Hypothalamus (tissue), 51 donors: ENCODE measurements at regions not wholly inside any gene's neighbourhood (a gene's known extent, or its start where the extent isn't known, plus 50 kb on each side); places are given as distances from the start of the nearest gene placed in this dataset.
"Not testable (repeated sequence)": the region's sequence is repeated elsewhere in the genome, so short reads cannot be mapped to it uniquely, and the experiment has no call there.

Source experiments
- DNase-seq, 51 donors: peaks; one replicate each; lab custom pipeline; 2025; lab: John Stamatoyannopoulos, UW

DNA sequence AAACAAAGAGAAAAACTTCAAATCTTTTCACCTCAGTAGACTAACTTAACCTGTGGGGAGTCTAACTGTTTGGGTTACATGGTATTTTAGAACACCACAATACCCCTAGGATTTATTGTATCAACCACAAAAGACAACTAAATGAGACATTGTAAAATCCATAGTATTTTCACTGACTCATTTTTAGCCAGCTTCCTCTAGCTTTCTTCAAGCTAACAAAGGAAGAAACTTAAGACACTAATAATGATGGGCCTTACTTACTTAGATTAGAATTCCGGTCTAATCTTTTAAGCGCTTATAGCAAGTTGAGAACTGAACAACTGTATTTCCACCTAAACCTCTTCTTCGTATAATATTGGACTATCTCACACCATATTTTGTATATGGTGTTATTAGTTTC, 529.3 kb downstream of the DMRTA1 start:
- no peak for DNase-seq

DNA sequence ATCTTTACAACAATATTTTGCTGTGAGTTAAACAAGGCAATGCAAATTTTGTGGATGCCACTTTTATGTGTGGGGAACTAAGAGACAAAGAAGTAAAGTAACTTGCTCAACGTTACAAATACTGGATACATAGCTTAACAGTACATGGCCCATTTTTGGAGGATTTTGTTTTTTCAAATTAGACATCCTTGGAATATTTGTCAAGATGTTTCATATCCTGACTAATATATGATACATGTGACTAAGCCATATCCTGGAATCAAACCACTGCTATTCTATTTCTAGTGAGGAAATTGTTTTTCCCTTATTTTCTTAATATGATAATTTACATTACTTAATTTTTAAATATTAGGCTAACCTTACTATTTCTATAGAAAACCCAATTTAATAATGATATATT, 529.8 kb downstream of the DMRTA1 start:
- no peak for DNase-seq

DNA sequence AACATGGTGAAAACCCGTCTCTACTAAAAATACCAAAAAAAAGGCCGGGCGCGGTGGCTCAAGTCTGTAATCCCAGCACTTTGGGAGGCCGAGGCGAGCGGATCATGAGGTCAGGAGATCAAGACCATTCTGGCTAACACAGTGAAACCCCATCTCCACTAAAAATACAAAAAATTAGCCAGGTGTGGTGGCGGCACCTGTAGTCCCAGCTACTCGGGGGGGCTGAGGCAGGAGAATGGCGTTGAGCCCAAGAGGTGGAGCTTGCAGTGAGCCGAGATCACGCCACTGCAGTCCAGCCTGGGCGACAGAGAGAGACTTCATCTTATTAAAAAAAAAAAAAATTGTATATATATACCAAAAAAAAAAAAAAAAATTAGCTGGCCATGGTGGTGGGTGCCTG, 533.8 kb downstream of the DMRTA1 start:
- not testable (repeated sequence) for DNase-seq

DNA sequence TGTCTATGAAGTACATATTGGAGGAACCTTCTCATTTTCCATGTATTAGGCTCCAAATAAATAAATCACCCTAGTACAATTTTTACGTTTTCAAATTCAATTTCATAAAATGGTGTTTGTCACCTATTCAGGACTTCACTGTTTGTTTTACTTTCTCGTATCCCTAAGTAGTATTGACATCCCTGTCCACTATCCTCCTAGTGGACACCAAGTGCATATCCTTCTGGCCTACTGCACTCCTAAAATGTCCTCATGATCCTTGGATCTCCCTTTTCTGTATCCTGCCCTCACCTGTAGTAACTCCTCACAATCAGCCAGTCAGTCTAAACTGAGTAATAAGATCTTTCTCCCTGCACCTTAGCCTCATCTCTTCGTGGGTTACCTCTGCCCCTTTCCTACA, 539.9 kb downstream of the DMRTA1 start:
- no peak for DNase-seq

DNA sequence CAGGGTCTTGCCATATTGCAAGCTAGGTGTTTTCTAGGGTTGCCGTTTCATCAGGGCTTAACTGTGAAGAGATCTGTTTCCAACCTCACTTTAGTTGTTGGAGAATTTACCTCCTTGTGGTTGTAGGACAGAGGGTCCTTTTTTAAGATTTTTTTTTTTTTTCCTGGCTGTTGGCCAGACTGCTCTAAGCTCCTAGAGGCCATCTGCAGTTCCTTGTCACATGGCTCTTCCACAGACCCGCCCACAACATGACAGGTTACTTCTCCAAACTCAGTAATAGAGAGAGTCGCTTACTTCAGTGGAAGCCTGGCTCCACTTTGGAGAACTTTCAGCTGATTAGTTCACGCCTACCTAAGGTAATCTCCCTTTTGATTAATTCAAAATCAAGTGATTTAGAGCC, 543.7 kb downstream of the DMRTA1 start:
- DNase-seq: no peak

GRCh38 chr9:22992780-22993179, 546.2 kb downstream of the DMRTA1 start:
- DNase-seq: no peak

- no peak for DNase-seq
Observed at GRCh38 chr9:22997923-22998322, 551.3 kb downstream of the DMRTA1 start.

- DNase-seq: peak in 12 of 51 donors; percentile 3 to 38 (median 14)
Observed at GRCh38 chr9:23005156-23005555, 558.5 kb downstream of the DMRTA1 start.

GRCh38 chr9:23006127-23006526, 559.5 kb downstream of the DMRTA1 start:
- DNase-seq: no peak

- DNase-seq: no peak
Observed at GRCh38 chr9:23011669-23012068, 565.0 kb downstream of the DMRTA1 start.

- DNase-seq: no peak
Observed at GRCh38 chr9:23015557-23015956, 568.9 kb downstream of the DMRTA1 start.

DNA sequence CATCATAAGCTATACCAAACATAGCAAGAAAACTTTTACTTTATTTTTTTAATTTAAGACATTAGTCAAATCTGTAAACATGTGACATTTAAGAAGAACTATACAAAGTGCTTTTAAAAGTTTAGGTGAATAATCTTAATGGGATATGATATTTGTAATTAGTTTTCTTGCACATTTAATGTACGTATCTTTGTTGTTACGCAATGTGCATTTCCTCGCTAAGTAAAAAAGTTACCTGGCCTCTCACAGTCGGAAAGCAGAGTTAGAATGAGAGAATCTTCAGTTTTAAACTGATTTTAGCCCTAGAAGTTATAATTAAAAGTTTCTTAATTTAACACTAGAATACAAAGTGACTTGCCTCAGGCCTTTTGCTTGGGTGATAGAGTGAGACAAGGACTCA, 589.8 kb downstream of the DMRTA1 start:
- no peak for DNase-seq

- no peak for DNase-seq
Observed at GRCh38 chr9:23039402-23039801, 592.8 kb downstream of the DMRTA1 start.

DNA sequence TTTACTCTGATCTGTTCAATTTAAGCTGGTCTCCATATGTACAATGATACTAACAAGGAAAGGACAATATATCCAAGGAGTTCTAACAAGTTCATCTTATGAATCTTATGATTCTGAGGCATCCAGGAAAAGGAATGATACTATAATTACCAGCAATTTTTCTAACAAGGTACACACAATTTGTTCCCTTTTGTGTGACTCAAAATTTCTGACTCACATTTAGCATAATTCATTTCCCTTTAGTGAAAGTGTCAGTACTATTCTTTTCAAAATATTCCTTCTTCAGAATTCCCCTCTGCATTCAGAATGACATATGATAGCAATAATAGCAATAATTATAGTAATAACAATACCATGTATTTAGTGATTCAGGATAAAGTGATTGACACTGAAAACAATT, 594.8 kb downstream of the DMRTA1 start:
- no peak for DNase-seq

DNA sequence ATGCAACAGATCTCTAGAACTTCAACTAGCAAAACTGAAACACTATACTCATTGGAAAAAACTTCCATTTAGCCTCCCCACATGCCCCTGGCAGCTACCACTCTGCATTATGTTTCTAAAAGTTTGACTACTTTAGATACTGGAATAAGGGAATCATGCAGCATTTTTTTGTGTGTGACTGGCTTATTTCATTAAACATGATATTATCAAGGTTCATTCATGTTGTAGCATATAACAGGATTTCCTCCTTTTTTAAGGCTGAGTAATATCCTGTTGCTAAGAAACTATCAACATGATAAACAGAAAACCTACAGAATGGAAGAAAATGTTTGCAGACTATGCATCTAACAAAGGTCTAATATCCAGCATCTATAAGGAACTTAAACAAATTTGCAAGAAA, 597.9 kb downstream of the DMRTA1 start:
- no peak for DNase-seq

DNA sequence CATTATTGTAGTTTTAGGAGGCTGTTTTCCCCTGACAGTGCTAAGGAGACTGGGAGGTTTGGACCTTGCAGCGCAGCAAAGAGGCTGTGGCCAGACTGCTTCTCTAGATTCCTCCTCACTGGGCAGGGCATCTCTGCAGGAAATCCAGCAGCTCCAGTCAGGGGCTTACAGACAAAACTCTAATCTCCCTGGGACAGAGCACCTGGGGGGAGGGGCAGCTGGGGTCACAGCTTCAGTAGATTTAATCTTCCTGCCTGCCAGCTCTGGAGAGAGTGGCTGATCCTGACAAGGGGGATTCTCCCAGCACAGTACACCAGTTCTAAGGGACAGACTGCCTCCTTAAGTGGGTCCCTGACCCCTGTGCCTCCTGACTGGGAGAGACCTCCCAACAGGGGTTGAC, 599.4 kb downstream of the DMRTA1 start:
- not testable (repeated sequence) for DNase-seq

DNA sequence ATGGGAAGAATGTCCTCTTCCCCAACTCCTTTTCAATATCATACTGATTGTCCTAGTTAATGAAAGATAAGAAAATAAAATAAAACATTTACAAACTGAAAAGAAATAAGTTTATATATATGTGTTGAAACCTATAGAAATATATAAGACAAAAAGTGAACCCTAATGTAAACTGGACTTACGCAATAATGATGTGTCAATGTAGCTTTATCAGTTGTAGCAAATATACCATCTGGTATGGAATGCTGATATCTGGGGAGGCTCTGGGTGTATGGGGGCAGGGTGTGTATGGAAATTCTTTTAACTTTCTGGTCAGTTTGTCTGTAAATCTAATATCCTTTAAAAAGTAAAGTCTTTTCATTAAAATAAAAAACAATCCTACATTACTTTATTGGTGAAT, 603.9 kb downstream of the DMRTA1 start:
- DNase-seq: no peak

DNA sequence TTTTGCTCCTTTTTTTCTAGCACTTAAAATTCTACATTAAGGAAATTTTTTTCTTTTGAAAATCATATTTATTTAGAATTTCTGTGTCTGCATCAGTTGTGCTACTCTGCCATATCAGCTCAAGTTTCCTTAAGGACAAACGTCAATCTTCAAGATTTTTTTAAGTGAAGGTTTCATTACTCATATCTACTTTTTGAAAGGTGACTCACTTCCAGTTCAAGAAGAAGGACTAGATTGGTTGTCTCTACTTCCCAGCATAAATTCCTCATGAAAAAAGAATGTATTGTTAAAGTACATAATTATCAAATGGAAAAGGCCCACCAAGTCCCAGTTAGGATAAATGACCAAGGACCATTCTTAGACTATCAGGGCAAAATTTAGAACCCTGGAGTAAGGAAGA, 626.5 kb downstream of the DMRTA1 start:
- DNase-seq: no peak

DNA sequence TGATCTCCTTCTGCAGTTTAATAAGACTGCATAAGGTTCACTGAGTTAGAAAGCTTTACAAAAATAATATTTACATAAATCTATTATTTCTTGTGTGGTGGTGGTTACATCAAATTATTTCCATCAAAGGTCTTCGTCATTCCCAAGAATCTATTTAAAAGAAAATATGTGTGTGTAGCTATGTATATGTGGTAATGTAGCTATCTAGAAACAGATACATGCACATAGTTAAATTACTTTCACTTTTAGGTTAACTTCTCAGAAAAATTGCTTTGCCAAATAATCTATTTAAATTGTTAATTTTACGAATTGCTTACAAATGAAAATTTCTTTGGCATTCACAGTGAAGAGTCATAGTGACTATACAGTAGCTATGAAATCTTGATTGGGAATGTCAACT, 633.2 kb downstream of the DMRTA1 start:
- no peak for DNase-seq

DNA sequence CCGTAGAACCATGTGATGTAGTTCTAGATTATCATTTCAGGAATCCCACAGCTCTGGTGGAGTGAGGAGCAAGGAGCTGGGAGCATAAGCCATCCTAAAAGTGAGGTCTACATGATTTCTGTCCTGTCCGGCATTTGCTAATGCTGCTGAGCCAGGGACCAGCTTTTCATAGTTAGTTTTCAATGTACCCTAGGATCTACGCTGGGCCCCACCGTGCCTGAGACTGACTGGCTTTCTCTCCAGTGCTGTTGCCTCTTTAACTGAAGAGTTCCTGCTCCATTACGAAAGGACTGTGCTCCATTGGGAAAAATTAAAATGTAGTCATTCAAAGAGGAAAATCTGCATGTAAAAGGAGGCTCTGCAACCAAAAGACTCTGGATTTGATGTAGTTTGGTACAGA, 634.8 kb downstream of the DMRTA1 start:
- no peak for DNase-seq

GRCh38 chr9:23088932-23089364, 642.3 kb downstream of the DMRTA1 start:
- no peak for DNase-seq

DNA sequence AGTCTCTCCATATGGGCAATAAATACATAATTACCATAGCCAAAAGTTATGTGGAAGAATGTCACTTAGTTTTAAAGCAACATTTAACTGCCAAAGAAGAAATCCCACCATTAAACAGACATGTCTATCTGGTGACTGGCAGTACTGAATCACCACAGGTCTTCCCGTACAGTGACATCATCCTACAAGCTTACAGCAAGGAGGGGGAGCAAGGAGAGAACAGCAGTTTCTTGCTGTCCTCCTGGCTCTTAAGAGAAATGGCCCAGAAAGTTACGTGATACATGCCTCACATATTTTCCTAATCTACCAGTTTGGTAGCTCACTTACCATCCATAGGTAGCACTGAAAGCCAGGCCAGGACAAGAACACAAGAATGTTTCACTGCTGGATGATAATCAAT, 671.0 kb downstream of the DMRTA1 start:
- no peak for DNase-seq

- DNase-seq: no peak
Observed at GRCh38 chr9:23120630-23121029, 674.0 kb downstream of the DMRTA1 start.
